Left ventricle myocardium inferior (tissue), 1 donor: ENCODE measurements at regions not wholly inside any gene's neighbourhood (a gene's known extent, or its start where the extent isn't known, plus 50 kb on each side); places are given as distances from the start of the nearest gene placed in this dataset.

Experiments used
- DNase-seq: peaks from one replicate; pipeline ENCODE4 v3.0.0-alpha.2; 2020
- H3K27ac ChIP-seq: fragments of 200-600 bp; replicated peaks from 2 replicates; pipeline ENCODE4 v1.8.0; 2021
- H3K27me3 ChIP-seq: fragments of 200-600 bp; 2 replicates; pipeline ENCODE4 v1.8.0; 2021; ENCODE audit warnings: low read depth
- H3K36me3 ChIP-seq: fragments of 200-600 bp; 2 replicates; pipeline ENCODE4 v1.8.0; 2021
- H3K4me1 ChIP-seq: fragments of 200-600 bp; 2 replicates; pipeline ENCODE4 v1.8.0; 2021
- H3K4me3 ChIP-seq: fragments of 200-600 bp; 2 replicates; pipeline ENCODE4 v1.8.0; 2021; ENCODE audit warnings: mild to moderate bottlenecking, moderate library complexity
- H3K9me3 ChIP-seq: fragments of 200-600 bp; replicated peaks from 2 replicates; pipeline ENCODE4 v1.8.0; 2021
- CTCF ChIP-seq: fragments of 200-600 bp; IDR thresholded peaks from 2 replicates; pipeline ENCODE4 v1.8.0; 2021; ENCODE audit warnings: antibody characterized with exemption, mild to moderate bottlenecking, borderline replicate concordance
- intact Hi-C: fragments of 100-400 bp; cut with micrococcal nuclease; formaldehyde crosslinking; loops from one replicate; pipeline ENCODE4 v1.11.0; 2022
- donor health status: DM: no; HTN: yes; CAD: no; lungs with severe emphysema.

GRCh38 chr10:44184633-44185314, 200.1 kb downstream of the CXCL12 start:
- no peak overlapping the region for H3K27ac ChIP-seq
- H3K4me1 ChIP-seq: no peaks in the 10 kb centered on the region
- TF ChIP-seq CTCF: no peak
- peaks cover 4% of the 10 kb centered on the region for H3K9me3 ChIP-seq
- intact Hi-C loops: no loop called here
- DNase-seq: no peak
- H3K27me3 ChIP-seq: no peaks in the 10 kb centered on the region
- H3K36me3 ChIP-seq: no peaks in the 10 kb centered on the region
- no peak overlapping the region for H3K4me3 ChIP-seq

DNA sequence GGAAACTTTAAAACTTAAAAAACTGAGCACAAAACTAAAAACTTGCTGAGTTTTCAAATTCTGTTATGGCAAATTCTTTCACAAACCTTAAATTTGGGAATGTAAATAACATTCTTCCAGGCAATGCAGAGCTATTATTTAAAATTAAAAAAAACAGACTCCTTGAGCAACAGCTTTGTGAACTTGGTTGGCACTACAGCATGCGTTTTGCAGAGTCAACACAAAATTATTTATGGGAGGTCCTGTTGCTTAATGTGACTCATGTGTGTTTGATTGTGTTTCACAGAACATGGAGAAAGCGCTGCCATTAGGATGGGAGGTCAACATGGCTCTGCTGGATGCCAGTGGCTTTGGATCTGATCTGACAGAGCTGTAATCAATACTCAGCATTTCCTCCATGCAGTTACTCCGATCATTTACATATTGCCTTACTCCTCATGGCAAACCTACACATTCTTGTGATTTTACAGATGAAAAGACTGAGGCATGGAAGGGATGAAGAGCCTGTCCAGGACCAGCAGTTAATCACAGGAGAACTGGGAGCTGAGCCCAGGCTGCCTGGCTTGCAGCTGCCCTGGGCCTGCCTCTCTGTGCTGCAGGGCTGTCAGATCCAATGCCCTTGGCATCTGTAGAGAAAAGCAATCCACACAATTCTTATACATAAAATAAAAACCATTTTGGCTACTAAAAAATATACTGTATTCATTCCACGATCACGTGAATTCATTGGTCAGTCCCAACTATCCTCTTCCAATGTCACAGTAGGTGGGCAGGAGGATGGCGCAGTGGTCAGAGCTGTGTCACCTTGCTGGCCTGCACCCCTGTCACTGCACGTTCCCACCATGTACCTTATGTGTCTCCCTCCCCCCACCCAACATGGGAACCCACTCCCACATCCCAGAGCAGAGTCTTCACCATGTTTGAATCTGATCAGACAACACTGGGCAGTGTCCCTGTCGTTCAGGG, 200.9 kb downstream of the CXCL12 start:
- no peak for TF ChIP-seq CTCF
- Histone ChIP-seq H3K27me3 (no peaks in the 10 kb centered on the region), H3K27ac (no peak overlapping the region), H3K4me3 (no peak overlapping the region), H3K36me3 (no peaks in the 10 kb centered on the region), H3K4me1 (no peaks in the 10 kb centered on the region), H3K9me3 (no peaks in the 10 kb centered on the region)
- DNase-seq: no peak
- intact Hi-C loops: no loop called here

DNA sequence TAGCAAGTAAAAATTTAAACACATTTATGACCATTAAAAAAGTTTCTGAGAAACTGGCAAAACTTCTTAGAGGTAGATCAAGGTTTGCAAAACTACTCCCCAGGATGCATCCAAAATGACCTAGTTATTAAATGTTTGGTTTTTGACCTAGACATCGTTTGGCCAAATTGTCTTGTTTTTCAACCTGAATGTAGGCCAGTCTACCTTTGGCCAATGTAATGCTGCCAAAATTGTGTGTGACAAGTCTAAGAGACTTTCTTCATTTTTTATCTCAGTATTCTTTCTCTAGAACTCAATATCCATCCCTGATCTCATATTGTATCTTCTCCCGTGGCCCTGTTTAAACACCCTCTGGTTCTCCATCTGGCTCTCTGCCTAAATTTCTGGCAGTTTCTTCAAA, 202.0 kb downstream of the CXCL12 start:
- intact Hi-C loops: no loop called here
- no peak for TF ChIP-seq CTCF
- Histone ChIP-seq H3K27me3 (no peaks in the 10 kb centered on the region), H3K4me3 (no peak overlapping the region), H3K9me3 (no peaks in the 10 kb centered on the region), H3K4me1 (no peaks in the 10 kb centered on the region), H3K36me3 (no peaks in the 10 kb centered on the region), H3K27ac (no peak overlapping the region)
- no peak for DNase-seq

GRCh38 chr10:44180321-44181168, 204.4 kb downstream of the CXCL12 start:
- H3K36me3 ChIP-seq: no peaks in the 10 kb centered on the region
- no peak overlapping the region for H3K4me3 ChIP-seq
- no peak for DNase-seq
- peak overlapping the region; percentile 47 for H3K27ac ChIP-seq
- intact Hi-C loops: no loop called here
- no peaks in the 10 kb centered on the region for H3K4me1 ChIP-seq
- H3K9me3 ChIP-seq: no peaks in the 10 kb centered on the region
- H3K27me3 ChIP-seq: no peaks in the 10 kb centered on the region
- no peak for TF ChIP-seq CTCF

DNA sequence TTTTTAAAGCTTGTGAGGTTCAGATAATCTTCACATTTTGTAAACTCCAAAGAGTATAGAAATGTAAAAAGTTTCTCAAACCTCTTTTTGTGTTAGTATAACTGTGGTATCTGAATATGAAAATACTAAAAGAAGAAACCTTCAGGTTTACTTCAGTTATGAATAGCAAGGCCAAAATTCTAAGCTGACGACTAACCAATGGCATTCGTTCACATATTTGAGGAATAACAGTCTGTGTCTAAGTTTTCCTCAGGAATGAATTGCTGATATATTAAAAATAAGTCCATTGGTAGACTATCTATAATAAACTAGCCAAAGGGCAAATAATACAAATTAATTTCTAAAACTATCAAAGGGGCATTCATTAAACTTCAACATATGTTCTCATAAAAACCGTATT, 206.0 kb downstream of the CXCL12 start:
- intact Hi-C loops: no loop called here
- H3K27ac ChIP-seq: no peak overlapping the region

More for the DNA sequence above, 206.0 kb downstream of the CXCL12 start:
- Histone ChIP-seq H3K27me3 (no peaks in the 10 kb centered on the region), H3K36me3 (no peaks in the 10 kb centered on the region), H3K4me3 (no peak overlapping the region), H3K9me3 (no peaks in the 10 kb centered on the region), H3K4me1 (no peaks in the 10 kb centered on the region)
- DNase-seq: no peak
- TF ChIP-seq CTCF: no peak
